ENCODE measurements at regions not wholly inside any gene's neighbourhood (a gene's known extent, or its start where the extent isn't known, plus 50 kb on each side); places are given as distances from the start of the nearest gene placed in this dataset.

DNA sequence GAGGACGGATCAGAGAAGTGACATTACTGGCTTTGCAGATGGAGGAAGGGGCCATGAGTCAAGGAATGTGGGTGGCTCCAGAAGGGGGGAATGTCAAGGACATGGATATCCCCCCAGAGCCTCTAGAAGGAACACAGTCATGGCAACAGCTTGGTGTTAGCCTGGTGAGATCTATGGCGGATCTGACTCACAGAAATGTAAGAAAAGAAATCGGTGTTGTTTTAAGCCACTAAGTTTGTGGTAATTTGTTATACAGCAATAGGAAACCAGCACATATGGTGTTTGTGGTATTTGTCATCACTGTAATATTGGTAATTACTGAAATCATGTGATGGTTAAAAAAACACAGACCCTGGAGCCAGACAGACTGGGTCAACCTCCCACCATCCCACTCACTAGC is 236.2 kb downstream of the SETD4 start:
- TF ChIP-seq, protein P1, sequence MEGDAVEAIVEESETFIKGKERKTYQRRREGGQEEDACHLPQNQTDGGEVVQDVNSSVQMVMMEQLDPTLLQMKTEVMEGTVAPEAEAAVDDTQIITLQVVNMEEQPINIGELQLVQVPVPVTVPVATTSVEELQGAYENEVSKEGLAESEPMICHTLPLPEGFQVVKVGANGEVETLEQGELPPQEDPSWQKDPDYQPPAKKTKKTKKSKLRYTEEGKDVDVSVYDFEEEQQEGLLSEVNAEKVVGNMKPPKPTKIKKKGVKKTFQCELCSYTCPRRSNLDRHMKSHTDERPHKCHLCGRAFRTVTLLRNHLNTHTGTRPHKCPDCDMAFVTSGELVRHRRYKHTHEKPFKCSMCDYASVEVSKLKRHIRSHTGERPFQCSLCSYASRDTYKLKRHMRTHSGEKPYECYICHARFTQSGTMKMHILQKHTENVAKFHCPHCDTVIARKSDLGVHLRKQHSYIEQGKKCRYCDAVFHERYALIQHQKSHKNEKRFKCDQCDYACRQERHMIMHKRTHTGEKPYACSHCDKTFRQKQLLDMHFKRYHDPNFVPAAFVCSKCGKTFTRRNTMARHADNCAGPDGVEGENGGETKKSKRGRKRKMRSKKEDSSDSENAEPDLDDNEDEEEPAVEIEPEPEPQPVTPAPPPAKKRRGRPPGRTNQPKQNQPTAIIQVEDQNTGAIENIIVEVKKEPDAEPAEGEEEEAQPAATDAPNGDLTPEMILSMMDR (IDR thresholded peaks at IDR 0.05; ENCODE audit: low read depth, low read length, poor library complexity, severe bottlenecking), result no peak
- no peak for TF ChIP-seq EZH2phosphoT487 (IDR thresholded peaks at IDR 0.05; ENCODE audit: borderline replicate concordance, low read length)

Measured in DOHH2 (cell line).